GM23338 (cell line): ENCODE measurements at regions not wholly inside any gene's neighbourhood (a gene's known extent, or its start where the extent isn't known, plus 50 kb on each side); places are given as distances from the start of the nearest gene placed in this dataset.

ENCODE experiments used
- EZH2 ChIP-seq: fragments of 200-600 bp; sonication (generic); IDR thresholded peaks from one replicate; pipeline ENCODE4 v1.8.0; 2017; ENCODE audit warnings: antibody characterized with exemption, mild to moderate bottlenecking, low read depth; ENCODE audit not compliant: unreplicated experiment
- EZH2phosphoT487 ChIP-seq: fragments of 200-600 bp; sonication (generic); IDR thresholded peaks from one replicate; pipeline ENCODE4 v1.8.1; 2018; ENCODE audit warnings: antibody characterized with exemption; ENCODE audit not compliant: unreplicated experiment
- JUNB ChIP-seq: IDR thresholded peaks from one replicate; pipeline ENCODE4 v1.6.1; 2016; ENCODE audit warnings: antibody characterized with exemption; ENCODE audit not compliant: unreplicated experiment
- NANOG ChIP-seq: IDR thresholded peaks from 2 replicates; pipeline ENCODE4 v1.6.1; 2016; ENCODE audit warnings: antibody characterized with exemption, borderline replicate concordance
- POLR2AphosphoS5 ChIP-seq: IDR thresholded peaks from 2 replicates; pipeline ENCODE4 v1.6.1; 2016; ENCODE audit warnings: antibody characterized with exemption, low read depth
- STAT1 ChIP-seq: IDR thresholded peaks from one replicate; pipeline ENCODE4 v1.6.1; 2016; ENCODE audit warnings: antibody characterized with exemption; ENCODE audit not compliant: unreplicated experiment
- ZNF114 ChIP-seq: fragments of 250-450 bp; sonication (Bioruptor Pico); IDR thresholded peaks from 2 replicates; pipeline ENCODE4 v1.5.0; 2020; ENCODE audit warnings: mild to moderate bottlenecking, moderate library complexity
- TF ChIP-seq, protein P1 (sequence below): fragments of 250-450 bp; sonication (Bioruptor Pico); IDR thresholded peaks from 2 replicates; pipeline ENCODE4 v1.5.0; 2020; ENCODE audit warnings: mild to moderate bottlenecking, moderate library complexity
- TF ChIP-seq, protein P2 (sequence below), 2 experiments: fragments of 200-600 bp in 1 of 2; sonication (generic) in 1 of 2; conservative IDR thresholded peaks; 2 replicates each; pipeline versions ENCODE4 v1.5.1 to v1.6.1; 2016 to 2017; ENCODE audit warnings: antibody characterized with exemption in 2 of 2, low read depth in 2 of 2, mild to moderate bottlenecking in 2 of 2, moderate library complexity in 1 of 2
- TF ChIP-seq, protein P3 (sequence below): IDR thresholded peaks from one replicate; pipeline ENCODE4 v1.6.1; 2018; ENCODE audit warnings: antibody characterized with exemption; ENCODE audit not compliant: unreplicated experiment
- TF ChIP-seq, protein P4 (sequence below): IDR thresholded peaks from 2 replicates; pipeline ENCODE4 v1.6.1; 2016; ENCODE audit warnings: antibody characterized with exemption

DNA sequence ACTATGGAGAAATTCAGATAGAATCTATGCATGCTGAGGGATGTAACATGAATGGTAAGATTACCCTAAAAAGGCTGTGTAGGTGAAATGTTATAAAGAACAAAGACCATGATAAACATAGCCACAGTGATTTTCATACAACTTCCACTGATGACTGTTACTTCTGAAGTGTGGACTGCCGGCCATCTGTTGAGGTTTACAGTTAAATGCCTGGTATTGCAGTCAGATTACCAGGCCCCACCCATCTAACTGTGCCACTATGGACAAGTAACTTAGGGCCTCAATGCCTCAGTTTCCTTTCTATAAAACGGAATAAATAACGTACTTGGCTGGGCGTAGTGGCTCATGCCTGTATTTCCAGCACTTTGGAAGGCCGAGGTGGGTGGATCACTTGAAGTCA is 395.6 kb downstream of the KLF12 start:
- TF ChIP-seq, protein P1, sequence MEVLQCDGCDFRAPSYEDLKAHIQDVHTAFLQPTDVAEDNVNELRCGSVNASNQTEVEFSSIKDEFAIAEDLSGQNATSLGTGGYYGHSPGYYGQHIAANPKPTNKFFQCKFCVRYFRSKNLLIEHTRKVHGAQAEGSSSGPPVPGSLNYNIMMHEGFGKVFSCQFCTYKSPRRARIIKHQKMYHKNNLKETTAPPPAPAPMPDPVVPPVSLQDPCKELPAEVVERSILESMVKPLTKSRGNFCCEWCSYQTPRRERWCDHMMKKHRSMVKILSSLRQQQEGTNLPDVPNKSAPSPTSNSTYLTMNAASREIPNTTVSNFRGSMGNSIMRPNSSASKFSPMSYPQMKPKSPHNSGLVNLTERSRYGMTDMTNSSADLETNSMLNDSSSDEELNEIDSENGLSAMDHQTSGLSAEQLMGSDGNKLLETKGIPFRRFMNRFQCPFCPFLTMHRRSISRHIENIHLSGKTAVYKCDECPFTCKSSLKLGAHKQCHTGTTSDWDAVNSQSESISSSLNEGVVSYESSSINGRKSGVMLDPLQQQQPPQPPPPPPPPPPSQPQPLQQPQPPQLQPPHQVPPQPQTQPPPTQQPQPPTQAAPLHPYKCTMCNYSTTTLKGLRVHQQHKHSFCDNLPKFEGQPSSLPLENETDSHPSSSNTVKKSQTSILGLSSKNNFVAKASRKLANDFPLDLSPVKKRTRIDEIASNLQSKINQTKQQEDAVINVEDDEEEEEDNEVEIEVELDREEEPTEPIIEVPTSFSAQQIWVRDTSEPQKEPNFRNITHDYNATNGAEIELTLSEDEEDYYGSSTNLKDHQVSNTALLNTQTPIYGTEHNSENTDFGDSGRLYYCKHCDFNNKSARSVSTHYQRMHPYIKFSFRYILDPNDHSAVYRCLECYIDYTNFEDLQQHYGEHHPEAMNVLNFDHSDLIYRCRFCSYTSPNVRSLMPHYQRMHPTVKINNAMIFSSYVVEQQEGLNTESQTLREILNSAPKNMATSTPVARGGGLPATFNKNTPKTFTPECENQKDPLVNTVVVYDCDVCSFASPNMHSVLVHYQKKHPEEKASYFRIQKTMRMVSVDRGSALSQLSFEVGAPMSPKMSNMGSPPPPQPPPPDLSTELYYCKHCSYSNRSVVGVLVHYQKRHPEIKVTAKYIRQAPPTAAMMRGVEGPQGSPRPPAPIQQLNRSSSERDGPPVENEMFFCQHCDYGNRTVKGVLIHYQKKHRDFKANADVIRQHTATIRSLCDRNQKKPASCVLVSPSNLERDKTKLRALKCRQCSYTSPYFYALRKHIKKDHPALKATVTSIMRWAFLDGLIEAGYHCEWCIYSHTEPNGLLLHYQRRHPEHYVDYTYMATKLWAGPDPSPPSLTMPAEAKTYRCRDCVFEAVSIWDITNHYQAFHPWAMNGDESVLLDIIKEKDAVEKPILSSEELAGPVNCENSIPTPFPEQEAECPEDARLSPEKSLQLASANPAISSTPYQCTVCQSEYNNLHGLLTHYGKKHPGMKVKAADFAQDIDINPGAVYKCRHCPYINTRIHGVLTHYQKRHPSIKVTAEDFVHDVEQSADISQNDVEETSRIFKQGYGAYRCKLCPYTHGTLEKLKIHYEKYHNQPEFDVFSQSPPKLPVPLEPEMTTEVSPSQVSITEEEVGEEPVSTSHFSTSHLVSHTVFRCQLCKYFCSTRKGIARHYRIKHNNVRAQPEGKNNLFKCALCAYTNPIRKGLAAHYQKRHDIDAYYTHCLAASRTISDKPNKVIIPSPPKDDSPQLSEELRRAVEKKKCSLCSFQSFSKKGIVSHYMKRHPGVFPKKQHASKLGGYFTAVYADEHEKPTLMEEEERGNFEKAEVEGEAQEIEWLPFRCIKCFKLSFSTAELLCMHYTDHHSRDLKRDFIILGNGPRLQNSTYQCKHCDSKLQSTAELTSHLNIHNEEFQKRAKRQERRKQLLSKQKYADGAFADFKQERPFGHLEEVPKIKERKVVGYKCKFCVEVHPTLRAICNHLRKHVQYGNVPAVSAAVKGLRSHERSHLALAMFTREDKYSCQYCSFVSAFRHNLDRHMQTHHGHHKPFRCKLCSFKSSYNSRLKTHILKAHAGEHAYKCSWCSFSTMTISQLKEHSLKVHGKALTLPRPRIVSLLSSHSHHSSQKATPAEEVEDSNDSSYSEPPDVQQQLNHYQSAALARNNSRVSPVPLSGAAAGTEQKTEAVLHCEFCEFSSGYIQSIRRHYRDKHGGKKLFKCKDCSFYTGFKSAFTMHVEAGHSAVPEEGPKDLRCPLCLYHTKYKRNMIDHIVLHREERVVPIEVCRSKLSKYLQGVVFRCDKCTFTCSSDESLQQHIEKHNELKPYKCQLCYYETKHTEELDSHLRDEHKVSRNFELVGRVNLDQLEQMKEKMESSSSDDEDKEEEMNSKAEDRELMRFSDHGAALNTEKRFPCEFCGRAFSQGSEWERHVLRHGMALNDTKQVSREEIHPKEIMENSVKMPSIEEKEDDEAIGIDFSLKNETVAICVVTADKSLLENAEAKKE (CRISPR knock-in tag), result no peak
- no peak for TF ChIP-seq EZH2
- TF ChIP-seq, protein P2, sequence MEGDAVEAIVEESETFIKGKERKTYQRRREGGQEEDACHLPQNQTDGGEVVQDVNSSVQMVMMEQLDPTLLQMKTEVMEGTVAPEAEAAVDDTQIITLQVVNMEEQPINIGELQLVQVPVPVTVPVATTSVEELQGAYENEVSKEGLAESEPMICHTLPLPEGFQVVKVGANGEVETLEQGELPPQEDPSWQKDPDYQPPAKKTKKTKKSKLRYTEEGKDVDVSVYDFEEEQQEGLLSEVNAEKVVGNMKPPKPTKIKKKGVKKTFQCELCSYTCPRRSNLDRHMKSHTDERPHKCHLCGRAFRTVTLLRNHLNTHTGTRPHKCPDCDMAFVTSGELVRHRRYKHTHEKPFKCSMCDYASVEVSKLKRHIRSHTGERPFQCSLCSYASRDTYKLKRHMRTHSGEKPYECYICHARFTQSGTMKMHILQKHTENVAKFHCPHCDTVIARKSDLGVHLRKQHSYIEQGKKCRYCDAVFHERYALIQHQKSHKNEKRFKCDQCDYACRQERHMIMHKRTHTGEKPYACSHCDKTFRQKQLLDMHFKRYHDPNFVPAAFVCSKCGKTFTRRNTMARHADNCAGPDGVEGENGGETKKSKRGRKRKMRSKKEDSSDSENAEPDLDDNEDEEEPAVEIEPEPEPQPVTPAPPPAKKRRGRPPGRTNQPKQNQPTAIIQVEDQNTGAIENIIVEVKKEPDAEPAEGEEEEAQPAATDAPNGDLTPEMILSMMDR (conservative IDR thresholded peaks at IDR 0.05; ENCODE audit: low read depth in 2 of 2), result no peak
- TF ChIP-seq JUNB, result no peak
- TF ChIP-seq EZH2phosphoT487, result no peak
- no peak for TF ChIP-seq POLR2AphosphoS5
- TF ChIP-seq, protein P3, sequence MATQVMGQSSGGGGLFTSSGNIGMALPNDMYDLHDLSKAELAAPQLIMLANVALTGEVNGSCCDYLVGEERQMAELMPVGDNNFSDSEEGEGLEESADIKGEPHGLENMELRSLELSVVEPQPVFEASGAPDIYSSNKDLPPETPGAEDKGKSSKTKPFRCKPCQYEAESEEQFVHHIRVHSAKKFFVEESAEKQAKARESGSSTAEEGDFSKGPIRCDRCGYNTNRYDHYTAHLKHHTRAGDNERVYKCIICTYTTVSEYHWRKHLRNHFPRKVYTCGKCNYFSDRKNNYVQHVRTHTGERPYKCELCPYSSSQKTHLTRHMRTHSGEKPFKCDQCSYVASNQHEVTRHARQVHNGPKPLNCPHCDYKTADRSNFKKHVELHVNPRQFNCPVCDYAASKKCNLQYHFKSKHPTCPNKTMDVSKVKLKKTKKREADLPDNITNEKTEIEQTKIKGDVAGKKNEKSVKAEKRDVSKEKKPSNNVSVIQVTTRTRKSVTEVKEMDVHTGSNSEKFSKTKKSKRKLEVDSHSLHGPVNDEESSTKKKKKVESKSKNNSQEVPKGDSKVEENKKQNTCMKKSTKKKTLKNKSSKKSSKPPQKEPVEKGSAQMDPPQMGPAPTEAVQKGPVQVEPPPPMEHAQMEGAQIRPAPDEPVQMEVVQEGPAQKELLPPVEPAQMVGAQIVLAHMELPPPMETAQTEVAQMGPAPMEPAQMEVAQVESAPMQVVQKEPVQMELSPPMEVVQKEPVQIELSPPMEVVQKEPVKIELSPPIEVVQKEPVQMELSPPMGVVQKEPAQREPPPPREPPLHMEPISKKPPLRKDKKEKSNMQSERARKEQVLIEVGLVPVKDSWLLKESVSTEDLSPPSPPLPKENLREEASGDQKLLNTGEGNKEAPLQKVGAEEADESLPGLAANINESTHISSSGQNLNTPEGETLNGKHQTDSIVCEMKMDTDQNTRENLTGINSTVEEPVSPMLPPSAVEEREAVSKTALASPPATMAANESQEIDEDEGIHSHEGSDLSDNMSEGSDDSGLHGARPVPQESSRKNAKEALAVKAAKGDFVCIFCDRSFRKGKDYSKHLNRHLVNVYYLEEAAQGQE, result no peak
- no peak for TF ChIP-seq ZNF114
- no peak for TF ChIP-seq STAT1
- TF ChIP-seq, protein P4, sequence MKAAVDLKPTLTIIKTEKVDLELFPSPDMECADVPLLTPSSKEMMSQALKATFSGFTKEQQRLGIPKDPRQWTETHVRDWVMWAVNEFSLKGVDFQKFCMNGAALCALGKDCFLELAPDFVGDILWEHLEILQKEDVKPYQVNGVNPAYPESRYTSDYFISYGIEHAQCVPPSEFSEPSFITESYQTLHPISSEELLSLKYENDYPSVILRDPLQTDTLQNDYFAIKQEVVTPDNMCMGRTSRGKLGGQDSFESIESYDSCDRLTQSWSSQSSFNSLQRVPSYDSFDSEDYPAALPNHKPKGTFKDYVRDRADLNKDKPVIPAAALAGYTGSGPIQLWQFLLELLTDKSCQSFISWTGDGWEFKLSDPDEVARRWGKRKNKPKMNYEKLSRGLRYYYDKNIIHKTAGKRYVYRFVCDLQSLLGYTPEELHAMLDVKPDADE, result no peak
- no peak for TF ChIP-seq NANOG
